IMR-90 (cell line): ENCODE measurements at regions not wholly inside any gene's neighbourhood (a gene's known extent, or its start where the extent isn't known, plus 50 kb on each side); places are given as distances from the start of the nearest gene placed in this dataset.

Source experiments
- ATAC-seq: fragments of 200-7000 bp; cut with Tn5 transposase; 2 replicates; pipeline ENCODE4 v1.9.1; 2020; ENCODE audit warnings: low read depth, mild to moderate bottlenecking, moderate library complexity
- BruUV-seq: library from RNA; stranded (reverse); fragments of 400-500 nt; replicated peaks from 2 replicates; lab custom pipeline; 2021; lab: Mats Ljungman, UMichigan
- CTCF ChIA-PET: fragments of 300-600 bp; formaldehyde crosslinking; extraction: SDS; loops from one replicate; lab custom pipeline; 2021; ENCODE audit warnings: antibody characterized with exemption; lab: Yijun Ruan, JAX
- POLR2A ChIA-PET: fragments of 300-600 bp; sonication (Branson Sonifier 250); formaldehyde crosslinking; loops from one replicate; lab custom pipeline; 2022; ENCODE audit warnings: antibody characterized with exemption; ENCODE audit not compliant: unreplicated experiment; lab: Charles Lee
- DNase-seq: peaks from one replicate; pipeline ENCODE4 v3.0.0; 2013
- H2AFZ ChIP-seq: replicated peaks from 2 replicates; pipeline ENCODE3; 2013; ENCODE audit warnings: low read length, mild to moderate bottlenecking; ENCODE audit not compliant: poor library complexity
- H2AK5ac ChIP-seq: 2 replicates; pipeline ENCODE4 v1.6.1; 2013; ENCODE audit warnings: low read depth, low read length, inconsistent platforms
- H2AK9ac ChIP-seq: replicated peaks from 2 replicates; pipeline ENCODE3; 2013; ENCODE audit warnings: mild to moderate bottlenecking, low read depth, low read length, moderate library complexity; ENCODE audit not compliant: poor library complexity
- H2BK120ac ChIP-seq: 2 replicates; pipeline ENCODE4 v1.6.1; 2013; ENCODE audit warnings: low read depth, low read length, inconsistent platforms
- H2BK15ac ChIP-seq: 3 replicates; pipeline ENCODE4 v1.6.1; 2013; ENCODE audit warnings: low read depth, low read length, inconsistent platforms
- H2BK20ac ChIP-seq: 2 replicates; pipeline ENCODE4 v1.6.1; 2013; ENCODE audit warnings: low read depth, mild to moderate bottlenecking, inconsistent platforms, low read length, moderate library complexity
- H2BK5ac ChIP-seq: 2 replicates; pipeline ENCODE4 v1.6.1; 2013; ENCODE audit warnings: mild to moderate bottlenecking, low read depth, low read length, inconsistent platforms; ENCODE audit not compliant: poor library complexity, severe bottlenecking
- H3K14ac ChIP-seq: replicated peaks from 2 replicates; pipeline ENCODE4 v1.6.1; 2013; ENCODE audit warnings: low read depth, low read length, inconsistent platforms
- H3K18ac ChIP-seq: 2 replicates; pipeline ENCODE4 v1.6.1; 2013; ENCODE audit warnings: low read depth, low read length, control low read depth
- H3K23ac ChIP-seq: 2 replicates; pipeline ENCODE4 v1.6.1; 2013; ENCODE audit warnings: low read depth, low read length, inconsistent platforms
- H3K27ac ChIP-seq: 2 replicates; pipeline ENCODE4 v1.5.1; 2013; ENCODE audit warnings: mild to moderate bottlenecking, control low read depth, low read length; ENCODE audit not compliant: insufficient read depth
- H3K27me3 ChIP-seq: 2 replicates; pipeline ENCODE4 v1.6.1; 2013; ENCODE audit warnings: low read length; ENCODE audit not compliant: control insufficient read depth, insufficient read depth
- H3K36me3 ChIP-seq: 2 replicates; pipeline ENCODE4 v1.6.1; 2013; ENCODE audit warnings: low read length, mixed read lengths; ENCODE audit not compliant: control insufficient read depth, insufficient read depth
- H3K4ac ChIP-seq: 2 replicates; pipeline ENCODE4 v1.6.1; 2013; ENCODE audit warnings: low read depth, low read length, inconsistent platforms
- H3K4me1 ChIP-seq: 2 replicates; pipeline ENCODE4 v1.6.1; 2013; ENCODE audit warnings: low read length, mixed read lengths; ENCODE audit not compliant: control insufficient read depth, insufficient read depth
- H3K4me2 ChIP-seq: 2 replicates; pipeline ENCODE4 v1.6.1; 2013; ENCODE audit warnings: low read depth, mild to moderate bottlenecking, control low read depth, low read length, moderate library complexity
- H3K4me3 ChIP-seq: 2 replicates; pipeline ENCODE4 v1.5.1; 2013; ENCODE audit warnings: low read depth, mild to moderate bottlenecking, control low read depth, low read length, moderate library complexity; ENCODE audit not compliant: insufficient read depth
- H3K56ac ChIP-seq: 2 replicates; pipeline ENCODE4 v1.6.1; 2013; ENCODE audit warnings: low read length, inconsistent platforms; ENCODE audit not compliant: insufficient read depth; ENCODE audit errors: extremely low read depth
- H3K79me1 ChIP-seq, 2 experiments: 2 replicates each; pipeline ENCODE4 v1.6.1; 2013; ENCODE audit warnings: low read length in 2 of 2, inconsistent platforms in 1 of 2, low read depth in 1 of 2
- H3K9ac ChIP-seq: 2 replicates; pipeline ENCODE4 v1.6.1; 2013; ENCODE audit warnings: low read depth, low read length, control low read depth
- H3K9me1 ChIP-seq: 2 replicates; pipeline ENCODE4 v1.6.1; 2013; ENCODE audit warnings: low read length, inconsistent platforms; ENCODE audit not compliant: insufficient read depth
- H3K9me3 ChIP-seq: 2 replicates; pipeline ENCODE4 v1.6.1; 2013; ENCODE audit warnings: low read length; ENCODE audit not compliant: control insufficient read depth, insufficient read depth
- H4K20me1 ChIP-seq: 2 replicates; pipeline ENCODE4 v1.6.1; 2013; ENCODE audit warnings: low read length, inconsistent platforms; ENCODE audit not compliant: insufficient read depth
- H4K5ac ChIP-seq: 2 replicates; pipeline ENCODE4 v1.6.1; 2013; ENCODE audit warnings: mild to moderate bottlenecking, low read depth, low read length, control low read depth
- H4K8ac ChIP-seq, 2 experiments: 2 replicates each; pipeline ENCODE4 v1.6.1; 2013; ENCODE audit warnings: low read depth in 2 of 2, low read length in 2 of 2, control low read depth in 1 of 2, inconsistent platforms in 1 of 2
- H4K91ac ChIP-seq: 2 replicates; pipeline ENCODE4 v1.6.1; 2013; ENCODE audit warnings: low read depth, low read length, inconsistent platforms; ENCODE audit not compliant: insufficient read depth
- CEBPB ChIP-seq: IDR thresholded peaks from 2 replicates; pipeline ENCODE4 v1.6.1; 2012; ENCODE audit warnings: low read depth, low read length, improper control_type of control experiment
- CHD1 ChIP-seq: IDR thresholded peaks from 2 replicates; pipeline ENCODE4 v1.6.1; 2012; ENCODE audit warnings: low read depth, low read length, improper control_type of control experiment
- FOS ChIP-seq: fragments of 150-350 bp; IDR thresholded peaks from 2 replicates; pipeline ENCODE4 v1.6.1; 2016; ENCODE audit warnings: low read depth, low read length
- MAFK ChIP-seq: IDR thresholded peaks from 2 replicates; pipeline ENCODE4 v1.6.1; 2012; ENCODE audit warnings: low read depth, low read length, improper control_type of control experiment
- MAZ ChIP-seq: IDR thresholded peaks from 2 replicates; pipeline ENCODE4 v1.6.1; 2012; ENCODE audit warnings: low read depth, mild to moderate bottlenecking, low read length, improper control_type of control experiment, moderate library complexity, borderline replicate concordance
- RAD21 ChIP-seq: IDR thresholded peaks from 2 replicates; pipeline ENCODE4 v1.6.1; 2012; ENCODE audit warnings: low read length, improper control_type of control experiment
- RCOR1 ChIP-seq: IDR thresholded peaks from 2 replicates; pipeline ENCODE4 v1.6.1; 2012; ENCODE audit warnings: mild to moderate bottlenecking, low read length, improper control_type of control experiment; ENCODE audit not compliant: insufficient replicate concordance
- RFX5 ChIP-seq: IDR thresholded peaks from 2 replicates; pipeline ENCODE4 v1.8.0; 2012; ENCODE audit warnings: low read depth, mild to moderate bottlenecking, low read length, moderate library complexity
- USF2 ChIP-seq: fragments of 150-350 bp; IDR thresholded peaks from 2 replicates; pipeline ENCODE4 v1.6.1; 2017; ENCODE audit warnings: mild to moderate bottlenecking, antibody characterized with exemption, low read length, low read depth
- WGBS, 2 experiments: methylation state at CpG; one replicate each; pipeline versions ENCODE4 v1.1.5 to v1.1.7; 2013; ENCODE audit warnings: missing lambda C conversion rate in 2 of 2; ENCODE audit not compliant: insufficient read length in 1 of 2; ENCODE audit errors: extremely low coverage in 2 of 2; 5-methylcytosine and 5-hydroxymethylcytosine counted together
- dilution Hi-C: fragments of 300-500 bp; cut with HindIII; formaldehyde crosslinking; loops from one replicate; pipeline ENCODE4 v1.14.3; 2018; ENCODE audit warnings: low sequenced_read_pairs; ENCODE audit not compliant: unreplicated experiment
- in situ Hi-C: fragments of 300-500 bp; cut with MboI; formaldehyde crosslinking; loops from 3 replicates; pipeline ENCODE4 v1.14.3; 2019; ENCODE audit warnings: low sequenced_read_pairs, inconsistent platforms, mixed read lengths
- intact Hi-C: fragments of 100-400 bp; cut with micrococcal nuclease; formaldehyde crosslinking; loops from 2 replicates; pipeline ENCODE4 v1.10.0; 2022
- TF ChIP-seq, protein P1 (sequence below): fragments of 150-350 bp; IDR thresholded peaks from 2 replicates; pipeline ENCODE4 v1.6.1; 2016; ENCODE audit warnings: low read depth, mild to moderate bottlenecking, low read length, moderate library complexity, borderline replicate concordance
- TF ChIP-seq, protein P2 (sequence below): conservative IDR thresholded peaks from 2 replicates; pipeline ENCODE4 v1.5.1; 2012; ENCODE audit warnings: mild to moderate bottlenecking, low read depth, low read length, improper control_type of control experiment

GRCh38 chr13:61179741-61180140 is 235.9 kb downstream of the PCDH20 start:
- ChIA-PET POLR2A (no interaction called here), CTCF (no interaction called here)
- no peak overlapping the region for H2BK15ac ChIP-seq
- BruUV-seq: no TSS peak
- no peak overlapping the region for H3K4me3 ChIP-seq
- H4K91ac ChIP-seq: no peak overlapping the region
- in situ Hi-C loops (no loop called here), intact Hi-C loops (no loop called here), dilution Hi-C loops (no loop called here)
- H2BK120ac ChIP-seq: no peak overlapping the region
- no peak overlapping the region for H3K4me2 ChIP-seq
- H3K23ac ChIP-seq: no peak overlapping the region
- no peak overlapping the region for H4K5ac ChIP-seq
- ATAC-seq: no peak
- no peak overlapping the region for H3K18ac ChIP-seq
- no peak overlapping the region for H3K27ac ChIP-seq
- WGBS, 2 experiments: no CpG with 5 or more reads among the region's 2 CpGs
- no peaks in the 10 kb centered on the region for H3K27me3 ChIP-seq
- no peaks in the 10 kb centered on the region for H3K9me3 ChIP-seq
- H3K4ac ChIP-seq: no peak overlapping the region
- H3K14ac ChIP-seq: no peak overlapping the region
- H2AK9ac ChIP-seq: no peak overlapping the region
- TF ChIP-seq, protein P1, sequence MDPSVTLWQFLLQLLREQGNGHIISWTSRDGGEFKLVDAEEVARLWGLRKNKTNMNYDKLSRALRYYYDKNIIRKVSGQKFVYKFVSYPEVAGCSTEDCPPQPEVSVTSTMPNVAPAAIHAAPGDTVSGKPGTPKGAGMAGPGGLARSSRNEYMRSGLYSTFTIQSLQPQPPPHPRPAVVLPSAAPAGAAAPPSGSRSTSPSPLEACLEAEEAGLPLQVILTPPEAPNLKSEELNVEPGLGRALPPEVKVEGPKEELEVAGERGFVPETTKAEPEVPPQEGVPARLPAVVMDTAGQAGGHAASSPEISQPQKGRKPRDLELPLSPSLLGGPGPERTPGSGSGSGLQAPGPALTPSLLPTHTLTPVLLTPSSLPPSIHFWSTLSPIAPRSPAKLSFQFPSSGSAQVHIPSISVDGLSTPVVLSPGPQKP: no peak
- TF ChIP-seq, protein P2, sequence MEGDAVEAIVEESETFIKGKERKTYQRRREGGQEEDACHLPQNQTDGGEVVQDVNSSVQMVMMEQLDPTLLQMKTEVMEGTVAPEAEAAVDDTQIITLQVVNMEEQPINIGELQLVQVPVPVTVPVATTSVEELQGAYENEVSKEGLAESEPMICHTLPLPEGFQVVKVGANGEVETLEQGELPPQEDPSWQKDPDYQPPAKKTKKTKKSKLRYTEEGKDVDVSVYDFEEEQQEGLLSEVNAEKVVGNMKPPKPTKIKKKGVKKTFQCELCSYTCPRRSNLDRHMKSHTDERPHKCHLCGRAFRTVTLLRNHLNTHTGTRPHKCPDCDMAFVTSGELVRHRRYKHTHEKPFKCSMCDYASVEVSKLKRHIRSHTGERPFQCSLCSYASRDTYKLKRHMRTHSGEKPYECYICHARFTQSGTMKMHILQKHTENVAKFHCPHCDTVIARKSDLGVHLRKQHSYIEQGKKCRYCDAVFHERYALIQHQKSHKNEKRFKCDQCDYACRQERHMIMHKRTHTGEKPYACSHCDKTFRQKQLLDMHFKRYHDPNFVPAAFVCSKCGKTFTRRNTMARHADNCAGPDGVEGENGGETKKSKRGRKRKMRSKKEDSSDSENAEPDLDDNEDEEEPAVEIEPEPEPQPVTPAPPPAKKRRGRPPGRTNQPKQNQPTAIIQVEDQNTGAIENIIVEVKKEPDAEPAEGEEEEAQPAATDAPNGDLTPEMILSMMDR: no peak
- TF ChIP-seq CEBPB: no peak
- TF ChIP-seq CHD1: no peak
- no peak for TF ChIP-seq RCOR1
- no peak for TF ChIP-seq USF2
- TF ChIP-seq RFX5: no peak
- no peak for TF ChIP-seq FOS
- no peak for TF ChIP-seq MAFK
- no peak for TF ChIP-seq MAZ
- no peak for TF ChIP-seq RAD21
- H3K56ac ChIP-seq: no peak overlapping the region
- no peaks in the 10 kb centered on the region for H3K79me1 ChIP-seq
- no peaks in the 10 kb centered on the region for H3K9me1 ChIP-seq
- H4K20me1 ChIP-seq: no peaks in the 10 kb centered on the region
- no peak overlapping the region for H3K9ac ChIP-seq
- H2BK20ac ChIP-seq: no peak overlapping the region
- no peak overlapping the region for H2BK5ac ChIP-seq
- DNase-seq: no peak
- H3K4me1 ChIP-seq: no peaks in the 10 kb centered on the region
- no peak overlapping the region for H4K8ac ChIP-seq
- no peaks in the 10 kb centered on the region for H3K36me3 ChIP-seq
- H2AK5ac ChIP-seq: no peak overlapping the region
- H2AFZ ChIP-seq: no peak overlapping the region
